GM19240 (cell line): ENCODE measurements at regions not wholly inside any gene's neighbourhood (a gene's known extent, or its start where the extent isn't known, plus 50 kb on each side); places are given as distances from the start of the nearest gene placed in this dataset.
"Not testable (repeated sequence)": the region's sequence is repeated elsewhere in the genome, so short reads cannot be mapped to it uniquely, and the experiment has no call there.

Experiments used
- DNase-seq: peaks from one replicate; pipeline ENCODE4 v3.0.0; 2011; ENCODE audit warnings: low spot score; ENCODE audit not compliant: insufficient read length

GRCh38 chr13:90492872-90493271, 854.6 kb upstream of the MIR17HG start:
- DNase-seq = no peak

- no peak for DNase-seq
Observed at GRCh38 chr13:90493667-90494066, 853.8 kb upstream of the MIR17HG start.

GRCh38 chr13:90494849-90495248, 852.6 kb upstream of the MIR17HG start:
- not testable (repeated sequence) for DNase-seq

- DNase-seq = no peak
Observed at GRCh38 chr13:90498096-90498495, 849.4 kb upstream of the MIR17HG start.

- no peak for DNase-seq
Observed at GRCh38 chr13:90498816-90499215, 848.7 kb upstream of the MIR17HG start.

- no peak for DNase-seq
Observed at GRCh38 chr13:90500569-90500968, 846.9 kb upstream of the MIR17HG start.

GRCh38 chr13:90502153-90502552, 845.3 kb upstream of the MIR17HG start:
- DNase-seq = no peak

- DNase-seq = no peak
Observed at GRCh38 chr13:90502762-90503161, 844.7 kb upstream of the MIR17HG start.

- no peak for DNase-seq
Observed at GRCh38 chr13:90510319-90510718, 837.2 kb upstream of the MIR17HG start.

GRCh38 chr13:90511903-90512302, 835.6 kb upstream of the MIR17HG start:
- DNase-seq = no peak

- not testable (repeated sequence) for DNase-seq
Observed at GRCh38 chr13:90514712-90515111, 832.8 kb upstream of the MIR17HG start.

GRCh38 chr13:90518417-90518816, 829.1 kb upstream of the MIR17HG start:
- no peak for DNase-seq

- DNase-seq = no peak
Observed at GRCh38 chr13:90519157-90519556, 828.3 kb upstream of the MIR17HG start.

- DNase-seq = no peak
Observed at GRCh38 chr13:90526711-90527110, 820.8 kb upstream of the MIR17HG start.

GRCh38 chr13:90531744-90532143, 815.7 kb upstream of the MIR17HG start:
- DNase-seq = no peak

GRCh38 chr13:90532861-90533492, 814.5 kb upstream of the MIR17HG start:
- DNase-seq = no peak

- no peak for DNase-seq
Observed at GRCh38 chr13:90533866-90534265, 813.6 kb upstream of the MIR17HG start.

GRCh38 chr13:90534617-90535370, 812.7 kb upstream of the MIR17HG start:
- no peak for DNase-seq

GRCh38 chr13:90535421-90535820, 812.1 kb upstream of the MIR17HG start:
- DNase-seq = no peak

GRCh38 chr13:90538063-90538462, 809.4 kb upstream of the MIR17HG start:
- no peak for DNase-seq

- DNase-seq = no peak
Observed at GRCh38 chr13:90541346-90541745, 806.1 kb upstream of the MIR17HG start.

- DNase-seq = no peak
Observed at GRCh38 chr13:90542959-90543505, 804.5 kb upstream of the MIR17HG start.
